HUES64 (cell line): ENCODE measurements at regions not wholly inside any gene's neighbourhood (a gene's known extent, or its start where the extent isn't known, plus 50 kb on each side); places are given as distances from the start of the nearest gene placed in this dataset.

Experiments used
- H3K27ac ChIP-seq: 2 replicates; pipeline ENCODE4 v1.7.0; 2013; ENCODE audit warnings: low read depth, low read length, inconsistent platforms
- H3K27me3 ChIP-seq: 2 replicates; pipeline ENCODE4 v1.6.1; 2013; ENCODE audit warnings: mild to moderate bottlenecking, low read length; ENCODE audit not compliant: insufficient read depth
- H3K36me3 ChIP-seq: 2 replicates; pipeline ENCODE4 v1.6.1; 2013; ENCODE audit warnings: mild to moderate bottlenecking, low read length; ENCODE audit not compliant: insufficient read depth
- H3K4me1 ChIP-seq: 2 replicates; pipeline ENCODE4 v1.6.1; 2013; ENCODE audit warnings: mild to moderate bottlenecking, low read length, moderate library complexity; ENCODE audit not compliant: insufficient read depth
- H3K4me3 ChIP-seq: 2 replicates; pipeline ENCODE4 v1.5.1; 2013; ENCODE audit warnings: mild to moderate bottlenecking, low read length, moderate library complexity
- H3K9ac ChIP-seq: 2 replicates; pipeline ENCODE4 v1.6.1; 2013; ENCODE audit warnings: mild to moderate bottlenecking, low read depth, low read length
- H3K9me3 ChIP-seq: 2 replicates; pipeline ENCODE4 v1.6.1; 2013; ENCODE audit warnings: low read depth, low read length; ENCODE audit not compliant: insufficient read depth
- WGBS: fragments of 150-250, 120-280 bp; methylation state at CpG from one replicate; pipeline ENCODE4 v1.1.7; 2013; ENCODE audit warnings: missing lambda C conversion rate; 5-methylcytosine and 5-hydroxymethylcytosine counted together

DNA sequence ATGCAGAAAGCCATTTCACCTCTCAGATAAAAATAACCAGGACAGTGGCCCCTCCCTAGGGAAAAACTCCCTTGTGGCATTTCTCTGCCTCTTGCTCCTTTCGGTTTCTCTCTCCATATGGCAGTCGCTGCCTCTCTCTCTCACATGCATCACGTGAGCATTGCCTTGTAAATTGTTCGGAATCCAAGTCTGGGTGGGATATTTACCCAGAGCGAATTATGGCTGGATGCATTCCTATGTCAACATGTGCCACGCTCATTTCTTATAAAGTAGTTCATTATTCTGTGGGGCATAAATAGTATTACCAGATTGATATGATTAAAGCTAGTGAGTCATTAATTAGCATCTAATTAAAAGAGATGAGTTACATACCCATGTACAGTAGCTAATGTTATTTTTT, 392.9 kb downstream of the INSC start:
- H3K27ac ChIP-seq: no peak overlapping the region
- H3K9ac ChIP-seq: no peak overlapping the region
- no peaks in the 10 kb centered on the region for H3K36me3 ChIP-seq
- no peaks in the 10 kb centered on the region for H3K4me1 ChIP-seq
- H3K4me3 ChIP-seq: no peak overlapping the region
- H3K9me3 ChIP-seq: no peaks in the 10 kb centered on the region
- H3K27me3 ChIP-seq: no peaks in the 10 kb centered on the region
- 96% methylated on average over 6 of the region's 6 CpGs for WGBS

DNA sequence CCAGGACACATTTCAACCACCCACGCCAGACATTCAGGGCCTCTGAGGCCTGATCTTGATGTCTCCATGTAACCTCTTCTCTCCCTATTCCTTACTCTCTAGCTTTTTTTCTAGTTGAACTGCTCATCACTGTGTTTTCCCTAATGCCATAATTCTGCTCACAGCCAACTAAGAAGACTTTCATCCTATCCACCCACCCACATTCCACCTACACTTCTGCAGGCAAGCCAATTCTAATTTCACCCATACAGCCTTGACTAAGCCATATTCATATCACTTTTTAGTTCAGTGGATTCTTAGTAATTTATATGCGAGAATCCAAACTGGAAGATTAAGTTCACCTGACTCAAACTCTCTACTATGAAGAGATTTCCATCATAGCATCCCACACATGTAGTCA, 394.4 kb downstream of the INSC start:
- H3K27me3 ChIP-seq: no peaks in the 10 kb centered on the region
- 100% methylated on average over 2 of the region's 2 CpGs for WGBS
- no peak overlapping the region for H3K27ac ChIP-seq

GRCh38 chr11:15519124-15519791, 404.5 kb downstream of the INSC start:
- H3K9ac ChIP-seq: no peak overlapping the region
- no peaks in the 10 kb centered on the region; the same call in 1 of the 2 replicates for H3K4me1 ChIP-seq
- H3K27ac ChIP-seq: no peak overlapping the region
- H3K36me3 ChIP-seq: no peaks in the 10 kb centered on the region
- H3K4me3 ChIP-seq: no peak overlapping the region
- WGBS: 79% methylated on average over 2 of the region's 2 CpGs
- H3K9me3 ChIP-seq: peaks cover 9% of the 10 kb centered on the region; the same call in 1 of the 2 replicates
- no peaks in the 10 kb centered on the region for H3K27me3 ChIP-seq

More for the DNA sequence above, 394.4 kb downstream of the INSC start:
- Histone ChIP-seq H3K9me3 (no peaks in the 10 kb centered on the region), H3K36me3 (no peaks in the 10 kb centered on the region), H3K4me3 (no peak overlapping the region), H3K4me1 (no peaks in the 10 kb centered on the region), H3K9ac (no peak overlapping the region)

- no peak overlapping the region for H3K9ac ChIP-seq
- 69% methylated on average over 2 of the region's 2 CpGs for whole genome bisulfite sequencing
- no peak overlapping the region for H3K4me3 ChIP-seq
Observed at GRCh38 chr11:15519911-15520310, 405.2 kb downstream of the INSC start.

DNA sequence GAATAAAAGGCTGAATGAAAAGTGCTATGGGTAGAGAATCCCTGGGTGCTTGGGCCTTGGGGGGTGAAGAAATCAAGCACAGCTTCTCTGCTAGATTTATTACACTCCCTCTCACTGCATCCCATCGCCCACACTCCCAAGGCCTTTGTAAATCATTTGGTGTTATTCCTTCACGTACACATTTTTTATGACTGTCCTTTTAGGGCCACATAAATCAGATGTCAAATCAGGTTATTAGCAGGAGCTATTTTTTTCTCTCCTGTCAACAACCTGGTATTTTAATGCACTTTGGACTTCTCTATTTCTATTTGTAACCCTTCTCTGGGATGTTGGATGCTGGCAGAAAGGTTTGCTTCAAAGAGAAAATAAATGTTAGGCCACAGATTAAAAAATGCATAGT, 408.8 kb downstream of the INSC start:
- Histone ChIP-seq H3K9ac (no peak overlapping the region), H3K27me3 (no peaks in the 10 kb centered on the region), H3K36me3 (no peaks in the 10 kb centered on the region), H3K27ac (no peak overlapping the region), H3K4me3 (no peak overlapping the region), H3K9me3 (peaks cover 24% of the 10 kb centered on the region), H3K4me1 (no peaks in the 10 kb centered on the region; the same call in 1 of the 2 replicates)
- 96% methylated on average over 2 of the region's 2 CpGs for WGBS

More at GRCh38 chr11:15519911-15520310, 405.2 kb downstream of the INSC start:
- H3K9me3 ChIP-seq: peaks cover 8% of the 10 kb centered on the region; the same call in 1 of the 2 replicates
- no peaks in the 10 kb centered on the region; the same call in 1 of the 2 replicates for H3K4me1 ChIP-seq
- no peak overlapping the region for H3K27ac ChIP-seq
- no peaks in the 10 kb centered on the region for H3K36me3 ChIP-seq
- no peaks in the 10 kb centered on the region for H3K27me3 ChIP-seq

GRCh38 chr11:15525582-15525981, 410.9 kb downstream of the INSC start:
- Histone ChIP-seq H3K9me3 (peaks cover 27% of the 10 kb centered on the region), H3K4me3 (no peak overlapping the region), H3K27ac (no peak overlapping the region), H3K4me1 (no peaks in the 10 kb centered on the region), H3K27me3 (no peaks in the 10 kb centered on the region), H3K36me3 (no peaks in the 10 kb centered on the region), H3K9ac (no peak overlapping the region)
- 90% methylated on average over 1 of the region's 1 CpG for WGBS

DNA sequence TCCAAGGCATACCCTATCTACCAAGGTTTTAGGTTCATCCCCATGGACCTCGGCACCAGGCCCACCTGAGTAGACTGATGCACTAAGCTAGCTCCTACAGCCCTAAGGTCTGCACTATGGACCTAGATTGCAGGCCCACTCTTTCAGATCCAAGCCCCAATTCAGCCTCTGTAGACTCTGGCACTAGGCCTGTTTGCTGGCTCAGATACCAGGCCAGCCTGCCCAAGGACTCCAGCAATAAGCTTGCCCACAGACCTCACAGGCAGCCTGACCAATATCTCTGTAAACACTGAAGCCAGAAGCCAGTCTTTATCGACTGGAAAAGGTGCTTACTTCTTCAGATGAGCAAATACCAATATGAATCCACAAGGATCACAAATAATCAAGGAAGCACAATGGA, 411.3 kb downstream of the INSC start:
- Histone ChIP-seq H3K36me3 (no peaks in the 10 kb centered on the region), H3K27ac (no peak overlapping the region), H3K27me3 (no peaks in the 10 kb centered on the region), H3K4me1 (no peaks in the 10 kb centered on the region), H3K9ac (no peak overlapping the region), H3K4me3 (no peak overlapping the region), H3K9me3 (peaks cover 27% of the 10 kb centered on the region)
- 93% methylated on average over 2 of the region's 2 CpGs for WGBS

DNA sequence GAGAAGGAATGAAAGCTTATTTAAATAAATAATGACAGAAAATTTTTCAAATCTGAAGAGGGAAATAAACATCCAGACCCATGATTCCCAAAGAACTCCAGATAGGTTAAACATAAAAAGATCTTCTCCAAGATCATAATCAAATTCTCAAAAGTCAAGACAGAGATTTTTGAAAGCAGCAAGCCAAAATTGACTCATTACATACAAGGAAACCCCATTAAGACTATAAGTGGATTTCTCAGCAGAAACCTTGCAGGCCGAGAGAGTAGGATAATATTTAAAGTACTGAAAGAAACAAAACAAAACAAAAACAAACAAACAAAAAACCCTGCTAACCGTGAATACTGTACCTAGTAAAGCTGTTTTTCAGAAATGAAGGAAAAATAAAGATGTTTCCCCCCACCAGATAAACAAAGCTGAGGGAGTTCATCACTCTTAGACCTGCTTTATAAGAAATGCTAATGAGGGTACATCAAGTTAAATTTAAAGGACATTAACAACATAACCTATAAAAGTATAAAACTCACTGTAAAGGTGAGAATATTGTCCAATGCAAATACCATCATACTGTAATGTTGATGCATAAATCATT, 412.2 kb downstream of the INSC start:
- no peaks in the 10 kb centered on the region for H3K4me1 ChIP-seq
- no peak overlapping the region for H3K9ac ChIP-seq
- H3K36me3 ChIP-seq: no peaks in the 10 kb centered on the region
- no peaks in the 10 kb centered on the region for H3K27me3 ChIP-seq
- H3K4me3 ChIP-seq: no peak overlapping the region
- H3K27ac ChIP-seq: no peak overlapping the region
- H3K9me3 ChIP-seq: peaks cover 28% of the 10 kb centered on the region
- WGBS: no CpG with 5 or more reads among the region's 2 CpGs

GRCh38 chr11:15532432-15532831, 417.7 kb downstream of the INSC start:
- Histone ChIP-seq H3K36me3 (no peaks in the 10 kb centered on the region), H3K27me3 (no peaks in the 10 kb centered on the region), H3K4me3 (no peak overlapping the region), H3K9me3 (0 out of 2 replicates have a peak, but pooled peaks cover 12% of the 10 kb centered on the region), H3K4me1 (no peaks in the 10 kb centered on the region), H3K27ac (no peak overlapping the region), H3K9ac (no peak overlapping the region)
- WGBS: 98% methylated on average over 3 of the region's 4 CpGs

- H3K36me3 ChIP-seq: no peaks in the 10 kb centered on the region
- no peak overlapping the region for H3K27ac ChIP-seq
- H3K4me3 ChIP-seq: no peak overlapping the region
- H3K9ac ChIP-seq: no peak overlapping the region
- WGBS: 91% methylated on average over 2 of the region's 2 CpGs
- no peaks in the 10 kb centered on the region for H3K4me1 ChIP-seq
- H3K27me3 ChIP-seq: no peaks in the 10 kb centered on the region
- H3K9me3 ChIP-seq: 0 out of 2 replicates have a peak, but pooled peaks cover 4% of the 10 kb centered on the region
Observed at GRCh38 chr11:15534266-15534665, 419.5 kb downstream of the INSC start.

DNA sequence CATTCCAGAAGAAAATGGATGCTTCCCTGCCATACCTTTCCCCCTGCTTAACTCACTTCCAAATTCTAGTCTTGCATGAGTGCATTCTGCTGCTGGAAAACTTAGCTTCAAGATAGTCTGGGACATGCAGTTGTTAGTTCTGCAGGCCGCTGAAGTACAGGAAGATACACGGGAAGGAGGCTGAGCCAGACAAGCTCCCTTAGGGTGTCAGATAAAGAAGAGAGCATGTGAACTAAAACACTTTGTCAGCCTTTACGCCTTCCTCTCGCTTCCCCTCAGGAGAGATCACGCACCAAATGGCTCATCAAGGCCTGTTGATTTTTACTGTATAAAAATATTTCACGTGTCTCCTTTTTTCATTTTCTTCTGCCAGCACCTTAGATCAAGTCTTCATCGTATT, 420.7 kb downstream of the INSC start:
- Histone ChIP-seq H3K27me3 (no peaks in the 10 kb centered on the region), H3K9ac (no peak overlapping the region), H3K36me3 (no peaks in the 10 kb centered on the region), H3K4me3 (no peak overlapping the region), H3K27ac (no peak overlapping the region), H3K4me1 (peaks cover 5% of the 10 kb centered on the region; the same call in 1 of the 2 replicates), H3K9me3 (0 out of 2 replicates have a peak, but pooled peaks cover 4% of the 10 kb centered on the region)
- WGBS: 94% methylated on average over 7 of the region's 7 CpGs
